Tibial nerve (tissue), 4 donors: ENCODE measurements at regions not wholly inside any gene's neighbourhood (a gene's known extent, or its start where the extent isn't known, plus 50 kb on each side); places are given as distances from the start of the nearest gene placed in this dataset.

Experiments
- CTCF ChIP-seq, 5 experiments: fragments of 200-600 bp in 3 of 5; fragments of 450-650 bp in 2 of 5; sonication (generic) in 3 of 5; IDR thresholded peaks; one replicate each; pipeline ENCODE4 v1.5.1; 2016 to 2019; ENCODE audit warnings: antibody characterized with exemption in 5 of 5, mild to moderate bottlenecking in 3 of 5, moderate library complexity in 2 of 5
- EP300 ChIP-seq, 2 donors: sonication (generic); formaldehyde crosslinking; IDR thresholded peaks; one replicate each; pipeline ENCODE4 v1.6.1; 2017; ENCODE audit warnings: antibody characterized with exemption in 2 of 2, mild to moderate bottlenecking in 1 of 2
- POLR2A ChIP-seq, 2 donors: fragments of 450-650 bp; IDR thresholded peaks; one replicate each; pipeline ENCODE4 v1.6.1; 2017; ENCODE audit warnings: antibody characterized with exemption in 2 of 2, mild to moderate bottlenecking in 2 of 2, moderate library complexity in 2 of 2

- TF ChIP-seq CTCF (IDR thresholded peaks at IDR 0.05) (no peak), EP300 (IDR thresholded peaks at IDR 0.05) (no peak), POLR2A (IDR thresholded peaks at IDR 0.05) (no peak)
Measured at GRCh38 chr20:48040051-48040450, 254.8 kb upstream of the SULF2 start.
